ENCODE measurements at regions not wholly inside any gene's neighbourhood (a gene's known extent, or its start where the extent isn't known, plus 50 kb on each side); places are given as distances from the start of the nearest gene placed in this dataset.

GRCh38 chr10:36362257-36362656 lies 720.2 kb upstream of the FZD8 start:
- intact Hi-C loops (cut with DNase I), result no loop called here
- no peak for DNase-seq (ENCODE audit: low spot score)

GRCh38 chr10:36358736-36359135 lies 716.6 kb upstream of the FZD8 start:
- intact Hi-C loops (cut with DNase I), result no loop called here
- DNase-seq (ENCODE audit: low spot score), result no peak

GRCh38 chr10:36354633-36355032 lies 712.5 kb upstream of the FZD8 start:
- no peak for DNase-seq (ENCODE audit: low spot score)

GRCh38 chr10:36351159-36351558 lies 709.1 kb upstream of the FZD8 start:
- DNase-seq (ENCODE audit: low spot score), result no peak
- intact Hi-C loops (cut with DNase I), result no loop called here

More at GRCh38 chr10:36354633-36355032, 712.5 kb upstream of the FZD8 start:
- intact Hi-C loops (cut with DNase I), result no loop called here

- no peak for DNase-seq (ENCODE audit: low spot score)
- intact Hi-C loops (cut with DNase I), result no loop called here
Measured at GRCh38 chr10:36349445-36350078, 707.5 kb upstream of the FZD8 start.

- intact Hi-C loops (cut with DNase I), result no loop called here
- no peak for DNase-seq (ENCODE audit: low spot score)
Measured at GRCh38 chr10:36345807-36346206, 703.7 kb upstream of the FZD8 start.

- DNase-seq (ENCODE audit: low spot score), result no peak
- intact Hi-C loops (cut with DNase I), result no loop called here
Measured at GRCh38 chr10:36345175-36345533, 703.1 kb upstream of the FZD8 start.

GRCh38 chr10:36344240-36345174 lies 702.4 kb upstream of the FZD8 start:
- intact Hi-C loops (cut with DNase I), result no loop called here
- DNase-seq (ENCODE audit: low spot score), result no peak

GRCh38 chr10:36342781-36343180 lies 700.7 kb upstream of the FZD8 start:
- intact Hi-C loops (cut with DNase I), result no loop called here

GRCh38 chr10:36341471-36341870 lies 699.4 kb upstream of the FZD8 start:
- no peak for DNase-seq (ENCODE audit: low spot score)
- intact Hi-C loops (cut with DNase I), result no loop called here

More at GRCh38 chr10:36342781-36343180, 700.7 kb upstream of the FZD8 start:
- no peak for DNase-seq (ENCODE audit: low spot score)

- DNase-seq (ENCODE audit: low spot score), result no peak
- intact Hi-C loops (cut with DNase I), result no loop called here
Measured at GRCh38 chr10:36336315-36336714, 694.2 kb upstream of the FZD8 start.

- DNase-seq (ENCODE audit: low spot score), result no peak
- intact Hi-C loops (cut with DNase I), result no loop called here
Measured at GRCh38 chr10:36333446-36333845, 691.4 kb upstream of the FZD8 start.

GRCh38 chr10:36332926-36333325 lies 690.8 kb upstream of the FZD8 start:
- no peak for DNase-seq (ENCODE audit: low spot score)
- intact Hi-C loops (cut with DNase I), result no loop called here

GRCh38 chr10:36331121-36331520 lies 689.0 kb upstream of the FZD8 start:
- no peak for DNase-seq (ENCODE audit: low spot score)
- intact Hi-C loops (cut with DNase I), result no loop called here

GRCh38 chr10:36325815-36326214 lies 683.7 kb upstream of the FZD8 start:
- DNase-seq (ENCODE audit: low spot score), result no peak
- intact Hi-C loops (cut with DNase I), result no loop called here

- DNase-seq (ENCODE audit: low spot score), result no peak
- intact Hi-C loops (cut with DNase I), result no loop called here
Measured at GRCh38 chr10:36324831-36325230, 682.7 kb upstream of the FZD8 start.

- intact Hi-C loops (cut with DNase I), result no loop called here
- DNase-seq (ENCODE audit: low spot score), result no peak
Measured at GRCh38 chr10:36313142-36313541, 671.0 kb upstream of the FZD8 start.

- DNase-seq (ENCODE audit: low spot score), result no peak
- intact Hi-C loops (cut with DNase I), result no loop called here
Measured at GRCh38 chr10:36303896-36304295, 661.8 kb upstream of the FZD8 start.

- no peak for DNase-seq (ENCODE audit: low spot score)
- intact Hi-C loops (cut with DNase I), result no loop called here
Measured at GRCh38 chr10:36302086-36302485, 660.0 kb upstream of the FZD8 start.

- no peak for DNase-seq (ENCODE audit: low spot score)
- intact Hi-C loops (cut with DNase I), result no loop called here
Measured at GRCh38 chr10:36301539-36301938, 659.4 kb upstream of the FZD8 start.

GRCh38 chr10:36301139-36301538 lies 659.0 kb upstream of the FZD8 start:
- no peak for DNase-seq (ENCODE audit: low spot score)
- intact Hi-C loops (cut with DNase I), result no loop called here

All from cardiac septum (tissue), 1 donor.